A549 (cell line): ENCODE measurements at regions not wholly inside any gene's neighbourhood (a gene's known extent, or its start where the extent isn't known, plus 50 kb on each side); places are given as distances from the start of the nearest gene placed in this dataset.

Experiments used
- ATAC-seq, 2 experiments: fragments of 200-7000 bp in 1 of 2; fragments of >200 bp in 1 of 2; cut with Nextera tagmentation in 1 of 2; cut with Tn5 transposase in 1 of 2; 3 replicates each; pipeline versions ENCODE4 v1.8.0 to v1.9.1; 2018 to 2020; ENCODE audit warnings: mild to moderate bottlenecking in 1 of 2, moderate library complexity in 1 of 2
- CTCF ChIA-PET: fragments of 300-600 bp; sonication (Branson Sonifier 250); formaldehyde crosslinking; extraction: SDS; loops from one replicate; lab custom pipeline; 2021; ENCODE audit warnings: antibody characterized with exemption, inconsistent platforms; lab: Yijun Ruan, JAX
- POLR2A ChIA-PET: fragments of 350-600 bp; formaldehyde crosslinking; extraction: SDS; loops from one replicate; lab custom pipeline; 2021; ENCODE audit warnings: antibody characterized with exemption, inconsistent platforms; lab: Yijun Ruan, JAX
- DNase-seq, 2 experiments: peaks; one replicate each; pipeline versions ENCODE4 v3.0.0 to v3.0.0-alpha.2; 2011 to 2016; ENCODE audit warnings: low read depth in 1 of 2, low spot score in 1 of 2
- FAIRE-seq: peaks from 2 replicates; lab custom pipeline; 2011; peaks lifted over from hg19 to GRCh38; lab: Jason Lieb, UNC
- H3K27ac ChIP-seq, 2 experiments: fragments of >200 bp; sonication (Bioruptor Twin); formaldehyde crosslinking; 3 replicates each; pipeline ENCODE4 v1.5.1; 2016 to 2017
- H3K4me1 ChIP-seq: fragments of >200 bp; sonication (Bioruptor Twin); formaldehyde crosslinking; 3 replicates; pipeline ENCODE4 v1.6.1; 2016
- H3K4me2 ChIP-seq: fragments of >200 bp; sonication (Bioruptor Twin); formaldehyde crosslinking; 3 replicates; pipeline ENCODE4 v1.6.1; 2016
- H3K4me3 ChIP-seq: fragments of >200 bp; sonication (Bioruptor Twin); formaldehyde crosslinking; 3 replicates; pipeline ENCODE4 v1.5.1; 2016
- H3K9me3 ChIP-seq: fragments of >200 bp; sonication (Bioruptor Twin); formaldehyde crosslinking; 3 replicates; pipeline ENCODE4 v1.6.1; 2016
- BCL3 ChIP-seq: fragments of >200 bp; sonication (Bioruptor Twin); formaldehyde crosslinking; IDR thresholded peaks from 3 replicates; pipeline ENCODE4 v1.6.1; 2016
- BHLHE40 ChIP-seq: IDR thresholded peaks from 2 replicates; pipeline ENCODE4 v1.6.1; 2012; ENCODE audit warnings: low read depth, low read length, inconsistent platforms
- CHD4 ChIP-seq: fragments of 200-600 bp; sonication (generic); IDR thresholded peaks from 2 replicates; pipeline ENCODE4 v1.6.1; 2016; ENCODE audit warnings: antibody characterized with exemption, mild to moderate bottlenecking, borderline replicate concordance
- EHF ChIP-seq: fragments of 250-450 bp; sonication (Bioruptor Pico); IDR thresholded peaks from 2 replicates; pipeline ENCODE4 v1.5.0; 2020; ENCODE audit warnings: mild to moderate bottlenecking
- FOSB ChIP-seq: fragments of 250-450 bp; sonication (Bioruptor Pico); IDR thresholded peaks from 2 replicates; pipeline ENCODE4 v1.5.0; 2020; ENCODE audit warnings: mild to moderate bottlenecking, moderate library complexity
- HOXB13 ChIP-seq: fragments of 250-450 bp; sonication (Bioruptor Pico); IDR thresholded peaks from 2 replicates; pipeline ENCODE4 v1.5.0; 2020; ENCODE audit warnings: low read depth, mild to moderate bottlenecking, moderate library complexity
- HOXB5 ChIP-seq: fragments of 250-450 bp; sonication (Bioruptor Pico); IDR thresholded peaks from 2 replicates; pipeline ENCODE4 v1.5.0; 2020; ENCODE audit warnings: mild to moderate bottlenecking, moderate library complexity
- MYC ChIP-seq: IDR thresholded peaks from 2 replicates; pipeline ENCODE4 v1.6.1; 2012; ENCODE audit warnings: mild to moderate bottlenecking, inconsistent platforms, low read length, improper control_type of control experiment, borderline replicate concordance
- NFE2L2 ChIP-seq: fragments of 150-350 bp; conservative IDR thresholded peaks from 2 replicates; pipeline ENCODE4 v1.6.1; 2014; ENCODE audit warnings: low read length
- POLR2AphosphoS2 ChIP-seq: conservative IDR thresholded peaks from 2 replicates; pipeline ENCODE4 v1.6.1; 2012; ENCODE audit warnings: low read length, improper control_type of control experiment, inconsistent platforms
- RAD21 ChIP-seq, 2 experiments: fragments of >200 bp in 1 of 2; sonication (Bioruptor Twin) in 1 of 2; formaldehyde crosslinking in 1 of 2; IDR thresholded peaks in 1 of 2; conservative IDR thresholded peaks in 1 of 2; 2 replicates in 1 of 2; 3 replicates in 1 of 2; pipeline ENCODE4 v1.6.1; 2012 to 2018; ENCODE audit warnings: inconsistent platforms in 1 of 2
- RARB ChIP-seq: fragments of 250-450 bp; sonication (Bioruptor Pico); IDR thresholded peaks from 2 replicates; pipeline ENCODE4 v1.8.0; 2021; ENCODE audit warnings: mild to moderate bottlenecking, moderate library complexity
- RFX5 ChIP-seq: fragments of 450-650 bp; IDR thresholded peaks from 2 replicates; pipeline ENCODE4 v1.7.1; 2014; ENCODE audit warnings: antibody characterized with exemption, mild to moderate bottlenecking, moderate library complexity
- RNF2 ChIP-seq: fragments of 200-600 bp; sonication (generic); IDR thresholded peaks from 2 replicates; pipeline ENCODE4 v1.6.1; 2016; ENCODE audit warnings: low read depth, mild to moderate bottlenecking, antibody characterized with exemption, moderate library complexity, borderline replicate concordance
- SMC3 ChIP-seq: fragments of >200 bp; sonication (Bioruptor Twin); formaldehyde crosslinking; IDR thresholded peaks from 3 replicates; pipeline ENCODE4 v1.6.1; 2018; ENCODE audit warnings: inconsistent platforms
- SREBF2 ChIP-seq: fragments of 450-650 bp; IDR thresholded peaks from 2 replicates; pipeline ENCODE4 v1.6.1; 2014; ENCODE audit warnings: mild to moderate bottlenecking, moderate library complexity
- TFCP2L1 ChIP-seq: fragments of 250-450 bp; sonication (Bioruptor Pico); IDR thresholded peaks from 2 replicates; pipeline ENCODE4 v1.5.0; 2021; ENCODE audit warnings: mild to moderate bottlenecking
- WGBS: methylation state at CpG from one replicate; pipeline ENCODE4 v1.1.6; 2017; ENCODE audit errors: missing lambda C conversion rate; 5-methylcytosine and 5-hydroxymethylcytosine counted together
- TF ChIP-seq, protein P1 (sequence below): fragments of >200 bp; sonication (Bioruptor Twin); formaldehyde crosslinking; IDR thresholded peaks from 3 replicates; pipeline ENCODE4 v1.5.1; 2016
- TF ChIP-seq, protein P2 (sequence below): IDR thresholded peaks from 2 replicates; pipeline ENCODE4 v1.6.1; 2012
- TF ChIP-seq, protein P3 (sequence below): fragments of >200 bp; sonication (Bioruptor Twin); formaldehyde crosslinking; IDR thresholded peaks from 2 replicates; pipeline ENCODE4 v1.6.1; 2016
- TF ChIP-seq, protein P4 (sequence below): fragments of 250-450 bp; sonication (Bioruptor Pico); IDR thresholded peaks from 2 replicates; pipeline ENCODE4 v1.5.0; 2021; ENCODE audit warnings: mild to moderate bottlenecking, moderate library complexity, borderline replicate concordance

- ATAC-seq (no peak), DNase-seq (no peak), FAIRE-seq (no peak)
- CTCF ChIA-PET: no interaction called here
- Histone ChIP-seq H3K4me2 (no peak overlapping the region), H3K27ac (no peak overlapping the region), H3K9me3 (peaks cover 8% of the 10 kb centered on the region; the same call in 1 of the 3 replicates), H3K4me1 (no peaks in the 10 kb centered on the region), H3K4me3 (no peak overlapping the region)
- POLR2A ChIA-PET: no interaction called here
- 8% methylated on average over 1 of the region's 1 CpG for WGBS
- TF ChIP-seq, protein P1, sequence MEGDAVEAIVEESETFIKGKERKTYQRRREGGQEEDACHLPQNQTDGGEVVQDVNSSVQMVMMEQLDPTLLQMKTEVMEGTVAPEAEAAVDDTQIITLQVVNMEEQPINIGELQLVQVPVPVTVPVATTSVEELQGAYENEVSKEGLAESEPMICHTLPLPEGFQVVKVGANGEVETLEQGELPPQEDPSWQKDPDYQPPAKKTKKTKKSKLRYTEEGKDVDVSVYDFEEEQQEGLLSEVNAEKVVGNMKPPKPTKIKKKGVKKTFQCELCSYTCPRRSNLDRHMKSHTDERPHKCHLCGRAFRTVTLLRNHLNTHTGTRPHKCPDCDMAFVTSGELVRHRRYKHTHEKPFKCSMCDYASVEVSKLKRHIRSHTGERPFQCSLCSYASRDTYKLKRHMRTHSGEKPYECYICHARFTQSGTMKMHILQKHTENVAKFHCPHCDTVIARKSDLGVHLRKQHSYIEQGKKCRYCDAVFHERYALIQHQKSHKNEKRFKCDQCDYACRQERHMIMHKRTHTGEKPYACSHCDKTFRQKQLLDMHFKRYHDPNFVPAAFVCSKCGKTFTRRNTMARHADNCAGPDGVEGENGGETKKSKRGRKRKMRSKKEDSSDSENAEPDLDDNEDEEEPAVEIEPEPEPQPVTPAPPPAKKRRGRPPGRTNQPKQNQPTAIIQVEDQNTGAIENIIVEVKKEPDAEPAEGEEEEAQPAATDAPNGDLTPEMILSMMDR: no peak
Measured at GRCh38 chr2:76075126-76075525, 364.4 kb upstream of the GCFC2 start.

- Histone ChIP-seq H3K4me3 (no peak overlapping the region), H3K27ac (no peak overlapping the region), H3K9me3 (peaks cover 7% of the 10 kb centered on the region; the same call in 1 of the 3 replicates), H3K4me2 (no peak overlapping the region), H3K4me1 (no peaks in the 10 kb centered on the region)
- TF ChIP-seq EHF (CRISPR knock-in tag): no peak
- no peak for TF ChIP-seq BHLHE40
- TF ChIP-seq RNF2: no peak
- TF ChIP-seq, protein P1: no peak
- no peak for TF ChIP-seq CHD4
- TF ChIP-seq RFX5: no peak
- no peak for TF ChIP-seq MYC
- ChIA-PET CTCF (no interaction called here), POLR2A (no interaction called here)
- FAIRE-seq: no peak
- WGBS: 58% methylated on average over 3 of the region's 3 CpGs
- no peak for ATAC-seq
- DNase-seq: no peak
Measured at GRCh38 chr2:76073992-76074604, 363.4 kb upstream of the GCFC2 start.

DNA sequence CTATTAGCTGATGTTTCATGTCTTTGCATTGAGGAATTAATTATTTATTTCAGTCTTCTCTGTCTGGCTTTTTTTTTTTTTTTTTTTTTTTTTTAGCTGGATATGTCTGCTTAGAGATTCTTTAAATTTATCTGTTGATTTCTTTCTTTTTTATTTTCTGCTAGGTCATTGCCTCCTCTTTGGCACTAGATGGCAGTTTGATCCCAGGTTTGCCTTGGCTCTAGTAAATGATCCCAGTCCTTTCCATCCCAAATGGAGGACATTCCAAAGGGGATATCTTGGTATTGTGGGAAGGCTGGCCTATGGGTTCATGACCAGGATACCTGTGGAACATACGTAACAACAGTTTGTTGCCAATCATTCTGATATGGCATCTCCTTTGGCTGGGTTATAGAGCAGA is 339.5 kb upstream of the GCFC2 start:
- no peak for FAIRE-seq
- Histone ChIP-seq H3K4me2 (no peak overlapping the region), H3K9me3 (peaks cover 14% of the 10 kb centered on the region; the same call in 2 of the 3 replicates), H3K4me1 (no peaks in the 10 kb centered on the region), H3K27ac (no peak overlapping the region), H3K4me3 (no peak overlapping the region)
- DNase-seq: peak in 1 of 2 experiments; percentile 2
- ChIA-PET POLR2A (no interaction called here), CTCF (no interaction called here)
- TF ChIP-seq, protein P2, sequence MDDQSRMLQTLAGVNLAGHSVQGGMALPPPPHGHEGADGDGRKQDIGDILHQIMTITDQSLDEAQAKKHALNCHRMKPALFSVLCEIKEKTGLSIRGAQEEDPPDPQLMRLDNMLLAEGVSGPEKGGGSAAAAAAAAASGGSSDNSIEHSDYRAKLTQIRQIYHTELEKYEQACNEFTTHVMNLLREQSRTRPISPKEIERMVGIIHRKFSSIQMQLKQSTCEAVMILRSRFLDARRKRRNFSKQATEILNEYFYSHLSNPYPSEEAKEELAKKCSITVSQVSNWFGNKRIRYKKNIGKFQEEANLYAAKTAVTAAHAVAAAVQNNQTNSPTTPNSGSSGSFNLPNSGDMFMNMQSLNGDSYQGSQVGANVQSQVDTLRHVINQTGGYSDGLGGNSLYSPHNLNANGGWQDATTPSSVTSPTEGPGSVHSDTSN: no peak
- TF ChIP-seq SMC3: no peak
- TF ChIP-seq CHD4: no peak
- TF ChIP-seq SREBF2: no peak
- no peak for TF ChIP-seq RAD21 (conservative IDR thresholded peaks at IDR 0.05 in 1 of 2, IDR thresholded peaks at IDR 0.05 in 1 of 2)
- no peak for TF ChIP-seq NFE2L2
- TF ChIP-seq HOXB13: no peak
- ATAC-seq: no peak
- WGBS: 33% methylated on average over 1 of the region's 1 CpG

GRCh38 chr2:76044701-76045100 is 334.0 kb upstream of the GCFC2 start:
- WGBS: 0% methylated on average over 2 of the region's 2 CpGs
- ChIA-PET POLR2A (no interaction called here), CTCF (interaction anchor here (0.5 to 0.7 kb wide), 2 partner anchors 55 to 1273 kb away, joined by 3 read pairs; no protein-coding TSS in a partner anchor)
- DNase-seq: no peak
- no peak for ATAC-seq
- Histone ChIP-seq H3K27ac (no peak overlapping the region), H3K4me1 (no peaks in the 10 kb centered on the region), H3K9me3 (no peaks in the 10 kb centered on the region; the same call in 2 of the 3 replicates), H3K4me3 (no peak overlapping the region), H3K4me2 (no peak overlapping the region)
- no peak for FAIRE-seq
- no peak for TF ChIP-seq TFCP2L1 (CRISPR knock-in tag)
- TF ChIP-seq BCL3: no peak
- no peak for TF ChIP-seq BHLHE40
- TF ChIP-seq SMC3: no peak
- no peak for TF ChIP-seq HOXB5 (CRISPR knock-in tag)
- no peak for TF ChIP-seq RARB
- TF ChIP-seq MYC: no peak
- TF ChIP-seq, protein P3, sequence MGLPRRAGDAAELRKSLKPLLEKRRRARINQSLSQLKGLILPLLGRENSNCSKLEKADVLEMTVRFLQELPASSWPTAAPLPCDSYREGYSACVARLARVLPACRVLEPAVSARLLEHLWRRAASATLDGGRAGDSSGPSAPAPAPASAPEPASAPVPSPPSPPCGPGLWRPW: no peak
- no peak for TF ChIP-seq FOSB (CRISPR knock-in tag)
- TF ChIP-seq POLR2AphosphoS2: no peak
- TF ChIP-seq EHF (CRISPR knock-in tag): no peak
- TF ChIP-seq, protein P4, sequence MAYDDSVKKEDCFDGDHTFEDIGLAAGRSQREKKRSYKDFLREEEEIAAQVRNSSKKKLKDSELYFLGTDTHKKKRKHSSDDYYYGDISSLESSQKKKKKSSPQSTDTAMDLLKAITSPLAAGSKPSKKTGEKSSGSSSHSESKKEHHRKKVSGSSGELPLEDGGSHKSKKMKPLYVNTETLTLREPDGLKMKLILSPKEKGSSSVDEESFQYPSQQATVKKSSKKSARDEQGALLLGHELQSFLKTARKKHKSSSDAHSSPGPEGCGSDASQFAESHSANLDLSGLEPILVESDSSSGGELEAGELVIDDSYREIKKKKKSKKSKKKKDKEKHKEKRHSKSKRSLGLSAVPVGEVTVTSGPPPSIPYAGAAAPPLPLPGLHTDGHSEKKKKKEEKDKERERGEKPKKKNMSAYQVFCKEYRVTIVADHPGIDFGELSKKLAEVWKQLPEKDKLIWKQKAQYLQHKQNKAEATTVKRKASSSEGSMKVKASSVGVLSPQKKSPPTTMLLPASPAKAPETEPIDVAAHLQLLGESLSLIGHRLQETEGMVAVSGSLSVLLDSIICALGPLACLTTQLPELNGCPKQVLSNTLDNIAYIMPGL (CRISPR knock-in tag): no peak
